ENCODE measurements at regions not wholly inside any gene's neighbourhood (a gene's known extent, or its start where the extent isn't known, plus 50 kb on each side); places are given as distances from the start of the nearest gene placed in this dataset.

DNA sequence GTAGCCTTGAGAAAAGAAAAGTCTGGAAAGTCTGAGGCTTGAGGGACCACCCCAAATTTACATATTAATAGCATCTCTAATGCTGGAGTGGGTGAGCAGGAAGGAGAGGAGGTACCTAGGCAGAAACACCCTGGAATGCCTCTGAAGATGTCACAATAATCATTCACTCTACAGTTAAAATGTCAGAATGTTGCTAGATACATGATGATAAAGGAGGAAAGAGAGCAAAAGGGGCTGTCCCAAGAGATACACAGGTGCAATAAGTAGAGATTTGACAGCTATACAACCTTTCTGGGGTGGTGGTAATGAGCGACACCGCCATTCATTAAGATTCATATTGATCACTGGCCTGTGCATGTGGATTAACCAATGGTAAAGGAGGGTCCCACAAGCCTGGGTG, 540.5 kb upstream of the FBXO33 start:
- TF ChIP-seq, protein P1, sequence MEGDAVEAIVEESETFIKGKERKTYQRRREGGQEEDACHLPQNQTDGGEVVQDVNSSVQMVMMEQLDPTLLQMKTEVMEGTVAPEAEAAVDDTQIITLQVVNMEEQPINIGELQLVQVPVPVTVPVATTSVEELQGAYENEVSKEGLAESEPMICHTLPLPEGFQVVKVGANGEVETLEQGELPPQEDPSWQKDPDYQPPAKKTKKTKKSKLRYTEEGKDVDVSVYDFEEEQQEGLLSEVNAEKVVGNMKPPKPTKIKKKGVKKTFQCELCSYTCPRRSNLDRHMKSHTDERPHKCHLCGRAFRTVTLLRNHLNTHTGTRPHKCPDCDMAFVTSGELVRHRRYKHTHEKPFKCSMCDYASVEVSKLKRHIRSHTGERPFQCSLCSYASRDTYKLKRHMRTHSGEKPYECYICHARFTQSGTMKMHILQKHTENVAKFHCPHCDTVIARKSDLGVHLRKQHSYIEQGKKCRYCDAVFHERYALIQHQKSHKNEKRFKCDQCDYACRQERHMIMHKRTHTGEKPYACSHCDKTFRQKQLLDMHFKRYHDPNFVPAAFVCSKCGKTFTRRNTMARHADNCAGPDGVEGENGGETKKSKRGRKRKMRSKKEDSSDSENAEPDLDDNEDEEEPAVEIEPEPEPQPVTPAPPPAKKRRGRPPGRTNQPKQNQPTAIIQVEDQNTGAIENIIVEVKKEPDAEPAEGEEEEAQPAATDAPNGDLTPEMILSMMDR (conservative IDR thresholded peaks at IDR 0.05; ENCODE audit: low read depth, low read length) = no peak
- no peak overlapping the region for H3K4me3 ChIP-seq (ENCODE audit: low read depth, low read length)
- DNase-seq (ENCODE audit: low read depth) = no peak

DNA sequence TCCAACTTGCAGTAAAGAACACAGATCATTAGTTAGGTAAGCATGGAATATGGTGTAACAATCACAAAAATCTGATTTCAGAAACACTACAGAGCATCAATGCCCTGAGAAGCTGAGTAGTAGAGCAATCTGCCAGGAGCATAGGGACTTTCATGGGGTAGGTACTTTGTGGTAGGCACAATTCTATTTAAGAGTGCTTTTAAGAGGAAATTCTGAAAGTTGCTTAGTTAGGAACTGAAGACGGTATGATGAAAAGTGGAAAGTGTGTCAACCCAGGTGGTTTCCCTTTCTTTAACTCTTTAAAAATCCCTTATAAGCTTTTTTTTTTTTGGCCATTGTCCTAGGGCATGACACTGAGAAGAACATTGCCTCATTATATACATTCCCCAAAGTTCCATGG, 535.7 kb upstream of the FBXO33 start:
- no peak for DNase-seq (ENCODE audit: low read depth)
- H3K4me3 ChIP-seq (ENCODE audit: low read depth, low read length) = no peak overlapping the region

DNA sequence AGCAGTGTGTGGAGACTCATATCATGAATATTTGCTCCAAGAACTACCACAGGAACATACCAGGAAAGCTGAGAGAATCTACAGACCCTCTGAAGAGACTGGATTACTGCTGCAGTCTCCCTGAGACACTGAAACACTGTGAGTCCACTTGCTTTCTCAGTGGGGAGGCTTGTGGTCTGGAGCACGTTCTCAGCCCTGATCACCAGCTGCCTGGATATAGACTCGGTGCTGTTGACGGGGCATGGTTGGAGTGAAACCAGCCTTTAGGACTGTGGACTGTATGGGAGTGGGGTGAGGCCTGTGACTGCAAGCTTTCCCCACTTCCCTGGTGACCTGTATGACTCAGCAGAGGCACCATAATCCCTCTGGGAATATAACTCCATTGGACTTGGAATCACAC, 525.8 kb upstream of the FBXO33 start:
- no peak overlapping the region for H3K4me3 ChIP-seq (ENCODE audit: low read depth, low read length)
- TF ChIP-seq, protein P1 (conservative IDR thresholded peaks at IDR 0.05; ENCODE audit: low read depth, low read length) = no peak
- no peak for DNase-seq (ENCODE audit: low read depth)

More for the DNA sequence above, 535.7 kb upstream of the FBXO33 start:
- TF ChIP-seq, protein P1 (conservative IDR thresholded peaks at IDR 0.05; ENCODE audit: low read depth, low read length) = no peak

DNA sequence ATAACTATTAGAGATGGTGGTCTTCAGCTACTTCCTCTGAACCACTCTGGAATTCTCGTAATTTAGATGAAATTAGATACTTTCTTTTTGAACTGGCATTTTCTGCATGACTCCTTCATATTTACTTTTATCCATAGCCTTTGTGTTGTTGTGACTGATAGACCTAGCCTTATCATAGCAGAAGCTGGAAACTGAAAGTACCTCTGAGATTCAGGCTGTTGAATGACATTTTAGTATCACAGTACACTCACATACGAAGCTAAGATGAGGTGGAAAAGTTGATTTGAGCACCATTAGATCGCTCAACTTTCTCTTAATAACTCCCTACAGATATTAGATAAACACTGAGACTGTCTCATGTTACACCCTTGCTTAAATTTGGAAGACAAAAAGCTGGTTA, 525.1 kb upstream of the FBXO33 start:
- DNase-seq (ENCODE audit: low read depth) = no peak
- H3K4me3 ChIP-seq (ENCODE audit: low read depth, low read length) = no peak overlapping the region
- TF ChIP-seq, protein P1 (conservative IDR thresholded peaks at IDR 0.05; ENCODE audit: low read depth, low read length) = no peak

DNA sequence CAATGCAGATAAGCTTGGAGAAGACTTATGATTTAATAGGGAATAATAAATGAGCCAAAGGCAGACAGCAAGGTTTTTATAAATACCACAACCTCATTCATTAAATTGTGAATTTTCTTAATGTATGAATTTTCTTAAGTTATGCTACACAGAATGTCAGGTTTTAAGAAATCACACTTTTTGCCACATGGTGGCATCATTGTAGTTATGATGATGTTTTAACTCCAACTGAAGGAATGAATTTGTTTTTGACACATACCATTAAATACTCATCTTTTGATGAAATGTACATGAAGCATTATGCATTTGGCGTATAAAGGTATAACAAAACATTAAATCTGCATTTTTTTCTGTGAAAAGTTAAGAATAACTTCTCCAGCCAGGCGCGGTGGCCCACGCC, 524.1 kb upstream of the FBXO33 start:
- DNase-seq (ENCODE audit: low read depth) = no peak

DNA sequence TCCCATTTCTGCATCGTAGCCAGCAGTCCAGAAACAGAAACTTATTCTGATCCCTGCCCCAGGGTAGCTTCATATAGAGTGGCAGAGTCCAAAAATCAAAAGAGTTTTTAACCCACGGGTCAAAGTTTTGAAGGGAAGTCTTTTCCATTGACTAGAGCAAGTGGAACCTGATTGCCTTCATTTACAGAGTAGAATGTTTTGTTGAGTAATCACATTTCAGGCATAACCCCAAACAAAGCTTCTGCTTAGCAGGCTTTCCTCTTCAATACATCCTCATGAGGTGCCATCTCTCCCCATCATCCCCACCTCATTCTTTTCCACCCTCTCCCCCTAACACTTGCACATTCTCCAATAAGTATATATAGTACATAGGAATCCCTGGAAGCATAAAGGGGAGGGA, 516.0 kb upstream of the FBXO33 start:
- DNase-seq (ENCODE audit: low read depth) = no peak
- TF ChIP-seq, protein P1 (conservative IDR thresholded peaks at IDR 0.05; ENCODE audit: low read depth, low read length) = no peak
- H3K4me3 ChIP-seq (ENCODE audit: low read depth, low read length) = no peak overlapping the region

More for the DNA sequence above, 524.1 kb upstream of the FBXO33 start:
- no peak overlapping the region for H3K4me3 ChIP-seq (ENCODE audit: low read depth, low read length)
- TF ChIP-seq, protein P1 (conservative IDR thresholded peaks at IDR 0.05; ENCODE audit: low read depth, low read length) = no peak

DNA sequence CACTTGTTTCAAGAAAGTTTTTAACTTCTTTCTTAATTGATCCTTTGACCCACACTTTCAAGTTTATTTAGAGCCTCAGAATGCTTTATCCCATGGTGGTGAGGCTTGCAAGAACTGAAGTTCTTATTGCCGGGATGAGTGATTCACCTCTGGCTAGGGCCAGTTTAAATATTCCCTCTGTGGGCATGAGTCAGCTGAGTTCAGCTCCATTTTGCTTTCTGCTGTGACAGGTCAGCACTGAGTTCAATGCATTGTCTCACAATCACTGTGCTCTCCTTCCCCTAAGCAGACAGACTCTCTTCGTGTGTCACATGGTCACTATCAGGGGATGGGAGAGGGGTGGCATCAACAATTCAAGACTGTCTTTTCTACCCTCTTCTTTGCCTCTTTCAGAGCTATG, 514.6 kb upstream of the FBXO33 start:
- no peak overlapping the region for H3K4me3 ChIP-seq (ENCODE audit: low read depth, low read length)
- no peak for DNase-seq (ENCODE audit: low read depth)
- TF ChIP-seq, protein P1 (conservative IDR thresholded peaks at IDR 0.05; ENCODE audit: low read depth, low read length) = no peak
